Gastrocnemius medialis (tissue), 4 donors: ENCODE measurements at regions not wholly inside any gene's neighbourhood (a gene's known extent, or its start where the extent isn't known, plus 50 kb on each side); places are given as distances from the start of the nearest gene placed in this dataset.

ENCODE experiments used
- POLR2A ChIP-seq, 2 donors: fragments of 450-650 bp; IDR thresholded peaks; one replicate each; pipeline ENCODE4 v1.6.1; 2017; ENCODE audit warnings: antibody characterized with exemption in 2 of 2, mild to moderate bottlenecking in 2 of 2, moderate library complexity in 2 of 2
- TF ChIP-seq, protein P1 (sequence below), 5 experiments: fragments of 450-650 bp in 3 of 5; fragments of 200-600 bp in 2 of 5; sonication (generic) in 2 of 5; IDR thresholded peaks in 4 of 5; conservative IDR thresholded peaks in 1 of 5; 1 replicate in 4 of 5; 2 replicates in 1 of 5; pipeline ENCODE4 v1.5.1; 2016 to 2019; ENCODE audit warnings: antibody characterized with exemption in 5 of 5, mild to moderate bottlenecking in 3 of 5, moderate library complexity in 3 of 5

GRCh38 chr21:33977721-33978369 is 62.2 kb upstream of the ATP5PO start:
- TF ChIP-seq, protein P1, sequence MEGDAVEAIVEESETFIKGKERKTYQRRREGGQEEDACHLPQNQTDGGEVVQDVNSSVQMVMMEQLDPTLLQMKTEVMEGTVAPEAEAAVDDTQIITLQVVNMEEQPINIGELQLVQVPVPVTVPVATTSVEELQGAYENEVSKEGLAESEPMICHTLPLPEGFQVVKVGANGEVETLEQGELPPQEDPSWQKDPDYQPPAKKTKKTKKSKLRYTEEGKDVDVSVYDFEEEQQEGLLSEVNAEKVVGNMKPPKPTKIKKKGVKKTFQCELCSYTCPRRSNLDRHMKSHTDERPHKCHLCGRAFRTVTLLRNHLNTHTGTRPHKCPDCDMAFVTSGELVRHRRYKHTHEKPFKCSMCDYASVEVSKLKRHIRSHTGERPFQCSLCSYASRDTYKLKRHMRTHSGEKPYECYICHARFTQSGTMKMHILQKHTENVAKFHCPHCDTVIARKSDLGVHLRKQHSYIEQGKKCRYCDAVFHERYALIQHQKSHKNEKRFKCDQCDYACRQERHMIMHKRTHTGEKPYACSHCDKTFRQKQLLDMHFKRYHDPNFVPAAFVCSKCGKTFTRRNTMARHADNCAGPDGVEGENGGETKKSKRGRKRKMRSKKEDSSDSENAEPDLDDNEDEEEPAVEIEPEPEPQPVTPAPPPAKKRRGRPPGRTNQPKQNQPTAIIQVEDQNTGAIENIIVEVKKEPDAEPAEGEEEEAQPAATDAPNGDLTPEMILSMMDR (IDR thresholded peaks at IDR 0.05 in 4 of 5, conservative IDR thresholded peaks at IDR 0.05 in 1 of 5) = no peak
- no peak for TF ChIP-seq POLR2A (IDR thresholded peaks at IDR 0.05)
